Trophoblast cell (in vitro differentiated cells and primary cell): ENCODE measurements at regions not wholly inside any gene's neighbourhood (a gene's known extent, or its start where the extent isn't known, plus 50 kb on each side); places are given as distances from the start of the nearest gene placed in this dataset.

Experiments
- DNase-seq, 2 donors: peaks; one replicate each; pipeline ENCODE4 v3.0.0-alpha.2; 2016
- H2AFZ ChIP-seq: 2 replicates; pipeline ENCODE4 v1.6.1; 2013; ENCODE audit warnings: low read length, moderate library complexity, mild to moderate bottlenecking; ENCODE audit not compliant: insufficient read depth, poor library complexity
- H2AK5ac ChIP-seq: 2 replicates; pipeline ENCODE4 v1.6.1; 2013; ENCODE audit warnings: mild to moderate bottlenecking, low read length
- H2BK120ac ChIP-seq: 2 replicates; pipeline ENCODE4 v1.6.1; 2013; ENCODE audit warnings: low read length, mild to moderate bottlenecking, moderate library complexity; ENCODE audit not compliant: insufficient read depth, poor library complexity
- H2BK12ac ChIP-seq: 2 replicates; pipeline ENCODE4 v1.6.1; 2013; ENCODE audit warnings: mild to moderate bottlenecking, low read length, moderate library complexity
- H2BK5ac ChIP-seq: 2 replicates; pipeline ENCODE4 v1.6.1; 2013; ENCODE audit warnings: low read length, low read depth, moderate library complexity, mild to moderate bottlenecking; ENCODE audit not compliant: poor library complexity
- H3K14ac ChIP-seq: 2 replicates; pipeline ENCODE4 v1.6.1; 2013; ENCODE audit warnings: mild to moderate bottlenecking, low read length
- H3K18ac ChIP-seq: 2 replicates; pipeline ENCODE4 v1.6.1; 2013; ENCODE audit warnings: mild to moderate bottlenecking, low read length
- H3K23ac ChIP-seq: 2 replicates; pipeline ENCODE4 v1.6.1; 2013; ENCODE audit warnings: low read length
- H3K27ac ChIP-seq: 2 replicates; pipeline ENCODE4 v1.5.1; 2013; ENCODE audit warnings: low read depth, mild to moderate bottlenecking, inconsistent platforms, low read length, moderate library complexity
- H3K27me3 ChIP-seq: 2 replicates; pipeline ENCODE4 v1.6.1; 2013; ENCODE audit warnings: inconsistent platforms, mild to moderate bottlenecking, low read length, moderate library complexity; ENCODE audit not compliant: insufficient read depth
- H3K36me3 ChIP-seq, 2 experiments: 1 replicate in 1 of 2; 2 replicates in 1 of 2; pipeline ENCODE4 v1.6.1; 2013; ENCODE audit warnings: low read length in 2 of 2, mild to moderate bottlenecking in 2 of 2, moderate library complexity in 1 of 2; ENCODE audit not compliant: insufficient read depth in 2 of 2, control insufficient read depth in 1 of 2
- H3K4ac ChIP-seq: 2 replicates; pipeline ENCODE4 v1.6.1; 2013; ENCODE audit warnings: low read depth, mild to moderate bottlenecking, low read length, moderate library complexity
- H3K4me1 ChIP-seq, 2 experiments: 1 replicate in 1 of 2; 2 replicates in 1 of 2; pipeline ENCODE4 v1.6.1; 2013; ENCODE audit warnings: low read length in 2 of 2, mild to moderate bottlenecking in 2 of 2, moderate library complexity in 1 of 2; ENCODE audit not compliant: insufficient read depth in 2 of 2, control insufficient read depth in 1 of 2
- H3K4me2 ChIP-seq: 2 replicates; pipeline ENCODE4 v1.6.1; 2013; ENCODE audit warnings: inconsistent platforms, mild to moderate bottlenecking, low read length, moderate library complexity
- H3K4me3 ChIP-seq: 2 replicates; pipeline ENCODE4 v1.5.1; 2013; ENCODE audit warnings: mild to moderate bottlenecking, low read depth, low read length, inconsistent platforms
- H3K79me1 ChIP-seq: one replicate; pipeline ENCODE4 v1.6.1; 2013; ENCODE audit warnings: low read length
- H3K79me2 ChIP-seq: 2 replicates; pipeline ENCODE4 v1.6.1; 2013; ENCODE audit warnings: low read length, mild to moderate bottlenecking; ENCODE audit not compliant: control insufficient read depth, insufficient read depth, poor library complexity
- H3K9ac ChIP-seq: 2 replicates; pipeline ENCODE4 v1.6.1; 2013; ENCODE audit warnings: mild to moderate bottlenecking, low read length
- H3K9me3 ChIP-seq: 2 replicates; pipeline ENCODE4 v1.6.1; 2013; ENCODE audit warnings: low read depth, mild to moderate bottlenecking, control low read depth, inconsistent platforms, low read length; ENCODE audit not compliant: insufficient read depth
- H4K12ac ChIP-seq: 2 replicates; pipeline ENCODE4 v1.6.1; 2013; ENCODE audit warnings: low read depth, mild to moderate bottlenecking, low read length, moderate library complexity
- H4K8ac ChIP-seq: 2 replicates; pipeline ENCODE4 v1.6.1; 2013; ENCODE audit warnings: low read depth, mild to moderate bottlenecking, low read length, moderate library complexity
- H4K91ac ChIP-seq: one replicate; pipeline ENCODE4 v1.6.1; 2013; ENCODE audit warnings: low read depth, mild to moderate bottlenecking, low read length, moderate library complexity
- WGBS: extraction: QIAGEN DNeasy Blood & Tissue Kit; methylation state at CpG from one replicate; pipeline ENCODE4 v1.1.7; 2013; ENCODE audit warnings: missing lambda C conversion rate; ENCODE audit not compliant: insufficient read length, insufficient coverage; ENCODE audit errors: extremely low coverage; 5-methylcytosine and 5-hydroxymethylcytosine counted together

- no peak overlapping the region for H2BK5ac ChIP-seq
- H4K12ac ChIP-seq: no peak overlapping the region
- H3K18ac ChIP-seq: no peak overlapping the region
- H3K27me3 ChIP-seq: no peaks in the 10 kb centered on the region
- DNase-seq: no peak
- H3K23ac ChIP-seq: no peak overlapping the region
- no peak overlapping the region for H3K27ac ChIP-seq
- H2BK12ac ChIP-seq: no peak overlapping the region
- H4K8ac ChIP-seq: no peak overlapping the region
- no peak overlapping the region for H2AK5ac ChIP-seq
- H3K9ac ChIP-seq: no peak overlapping the region
- no peak overlapping the region for H3K4me2 ChIP-seq
- no CpG with 5 or more reads among the region's 3 CpGs for WGBS
- H3K4ac ChIP-seq: no peak overlapping the region
- no peaks in the 10 kb centered on the region for H3K36me3 ChIP-seq
- H3K79me2 ChIP-seq: no peaks in the 10 kb centered on the region
- no peaks in the 10 kb centered on the region for H3K4me1 ChIP-seq
- H4K91ac ChIP-seq: no peak overlapping the region
- no peaks in the 10 kb centered on the region for H3K79me1 ChIP-seq
- no peak overlapping the region for H2BK120ac ChIP-seq
- no peak overlapping the region for H2AFZ ChIP-seq
- no peak overlapping the region for H3K14ac ChIP-seq
- H3K9me3 ChIP-seq: no peaks in the 10 kb centered on the region
- no peak overlapping the region for H3K4me3 ChIP-seq
These were observed 725.1 kb downstream of the EPHA4 start for GRCh38 chr2:220847006-220847405.

- H2BK120ac ChIP-seq: no peak overlapping the region
- DNase-seq: no peak
- no peaks in the 10 kb centered on the region for H3K79me1 ChIP-seq
- H4K91ac ChIP-seq: no peak overlapping the region
- no peak overlapping the region for H3K14ac ChIP-seq
- no peak overlapping the region for H3K23ac ChIP-seq
- no CpG with 5 or more reads among the region's 4 CpGs for WGBS
- H3K27me3 ChIP-seq: no peaks in the 10 kb centered on the region
- no peak overlapping the region for H2BK12ac ChIP-seq
- no peak overlapping the region for H3K4me2 ChIP-seq
- H3K9me3 ChIP-seq: no peaks in the 10 kb centered on the region
- no peak overlapping the region for H3K4me3 ChIP-seq
- no peak overlapping the region for H3K18ac ChIP-seq
- no peak overlapping the region for H2BK5ac ChIP-seq
- H3K36me3 ChIP-seq: no peaks in the 10 kb centered on the region
- no peak overlapping the region for H2AFZ ChIP-seq
- no peaks in the 10 kb centered on the region for H3K4me1 ChIP-seq
- no peaks in the 10 kb centered on the region for H3K79me2 ChIP-seq
- H4K12ac ChIP-seq: no peak overlapping the region
- H3K27ac ChIP-seq: no peak overlapping the region
- no peak overlapping the region for H4K8ac ChIP-seq
- H2AK5ac ChIP-seq: no peak overlapping the region
- H3K4ac ChIP-seq: no peak overlapping the region
- H3K9ac ChIP-seq: no peak overlapping the region
These were observed 724.5 kb downstream of the EPHA4 start for GRCh38 chr2:220847589-220847988.

- Histone ChIP-seq H3K23ac (no peak overlapping the region), H3K27ac (no peak overlapping the region), H3K4me3 (no peak overlapping the region), H3K27me3 (no peaks in the 10 kb centered on the region), H3K14ac (no peak overlapping the region), H3K18ac (no peak overlapping the region), H3K9ac (no peak overlapping the region), H2BK120ac (no peak overlapping the region), H4K8ac (no peak overlapping the region), H3K9me3 (no peaks in the 10 kb centered on the region), H3K4me2 (no peak overlapping the region), H4K12ac (no peak overlapping the region), H3K4me1 (no peaks in the 10 kb centered on the region), H2AK5ac (no peak overlapping the region), H3K4ac (no peak overlapping the region), H3K36me3 (no peaks in the 10 kb centered on the region), H2BK12ac (no peak overlapping the region), H3K79me1 (no peaks in the 10 kb centered on the region), H2AFZ (no peak overlapping the region), H2BK5ac (no peak overlapping the region), H3K79me2 (no peaks in the 10 kb centered on the region), H4K91ac (no peak overlapping the region)
- no peak for DNase-seq
- WGBS: no CpG with 5 or more reads among the region's 5 CpGs
These were observed 722.7 kb downstream of the EPHA4 start for GRCh38 chr2:220849433-220849832.

- Histone ChIP-seq H3K9me3 (no peaks in the 10 kb centered on the region), H3K27me3 (no peaks in the 10 kb centered on the region), H4K91ac (no peak overlapping the region), H2BK5ac (no peak overlapping the region), H3K4ac (no peak overlapping the region), H3K14ac (no peak overlapping the region), H3K79me1 (no peaks in the 10 kb centered on the region), H2BK120ac (no peak overlapping the region), H2AFZ (no peak overlapping the region), H3K79me2 (no peaks in the 10 kb centered on the region), H3K4me1 (no peaks in the 10 kb centered on the region), H4K12ac (no peak overlapping the region), H2AK5ac (no peak overlapping the region), H3K9ac (no peak overlapping the region), H4K8ac (no peak overlapping the region), H3K4me2 (no peak overlapping the region), H3K23ac (no peak overlapping the region), H3K27ac (no peak overlapping the region), H3K4me3 (no peak overlapping the region), H2BK12ac (no peak overlapping the region), H3K36me3 (no peaks in the 10 kb centered on the region), H3K18ac (no peak overlapping the region)
- no CpG with 5 or more reads among the region's 3 CpGs for WGBS
- DNase-seq: no peak
These were observed 722.0 kb downstream of the EPHA4 start for GRCh38 chr2:220850116-220850515.
